ENCODE measurements at regions not wholly inside any gene's neighbourhood (a gene's known extent, or its start where the extent isn't known, plus 50 kb on each side); places are given as distances from the start of the nearest gene placed in this dataset.

DNA sequence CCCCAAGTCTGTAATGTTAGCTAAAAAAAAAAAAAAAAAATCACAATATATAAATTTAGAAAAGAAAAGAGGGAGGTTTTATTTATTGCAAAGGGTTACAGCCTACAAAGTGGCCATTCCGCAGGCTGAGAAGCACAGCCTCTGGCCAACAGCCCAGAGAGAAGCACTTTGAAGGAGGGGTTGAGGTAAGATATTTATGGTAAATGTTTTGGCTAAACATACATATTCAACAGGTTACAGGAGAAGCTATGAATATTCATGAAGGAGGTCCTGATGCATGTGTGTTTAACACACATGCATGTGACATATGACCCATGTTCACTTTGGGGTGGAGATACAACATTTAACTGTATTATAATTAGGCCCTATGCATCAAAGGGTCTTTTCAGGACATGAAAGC lies 158.5 kb downstream of the TMEM114 start:
- H3K4me1 Mint-ChIP-seq (ENCODE audit: low read depth) = peaks cover 7% of the 10 kb centered on the region
- no peak overlapping the region for H3K4me3 Mint-ChIP-seq (ENCODE audit: low read depth)
- no peaks in the 10 kb centered on the region for H3K36me3 Mint-ChIP-seq (ENCODE audit: insufficient read depth)
- TF ChIP-seq, protein P1, sequence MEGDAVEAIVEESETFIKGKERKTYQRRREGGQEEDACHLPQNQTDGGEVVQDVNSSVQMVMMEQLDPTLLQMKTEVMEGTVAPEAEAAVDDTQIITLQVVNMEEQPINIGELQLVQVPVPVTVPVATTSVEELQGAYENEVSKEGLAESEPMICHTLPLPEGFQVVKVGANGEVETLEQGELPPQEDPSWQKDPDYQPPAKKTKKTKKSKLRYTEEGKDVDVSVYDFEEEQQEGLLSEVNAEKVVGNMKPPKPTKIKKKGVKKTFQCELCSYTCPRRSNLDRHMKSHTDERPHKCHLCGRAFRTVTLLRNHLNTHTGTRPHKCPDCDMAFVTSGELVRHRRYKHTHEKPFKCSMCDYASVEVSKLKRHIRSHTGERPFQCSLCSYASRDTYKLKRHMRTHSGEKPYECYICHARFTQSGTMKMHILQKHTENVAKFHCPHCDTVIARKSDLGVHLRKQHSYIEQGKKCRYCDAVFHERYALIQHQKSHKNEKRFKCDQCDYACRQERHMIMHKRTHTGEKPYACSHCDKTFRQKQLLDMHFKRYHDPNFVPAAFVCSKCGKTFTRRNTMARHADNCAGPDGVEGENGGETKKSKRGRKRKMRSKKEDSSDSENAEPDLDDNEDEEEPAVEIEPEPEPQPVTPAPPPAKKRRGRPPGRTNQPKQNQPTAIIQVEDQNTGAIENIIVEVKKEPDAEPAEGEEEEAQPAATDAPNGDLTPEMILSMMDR (IDR thresholded peaks at IDR 0.05; ENCODE audit: unreplicated experiment) = no peak
- H3K9me3 Mint-ChIP-seq (ENCODE audit: low read depth) = peaks cover 3% of the 10 kb centered on the region
- no peak overlapping the region for H3K27ac Mint-ChIP-seq
- DNase-seq (ENCODE audit: low spot score, unreplicated experiment) = no peak
- peaks cover 9% of the 10 kb centered on the region for H3K27me3 Mint-ChIP-seq

DNA sequence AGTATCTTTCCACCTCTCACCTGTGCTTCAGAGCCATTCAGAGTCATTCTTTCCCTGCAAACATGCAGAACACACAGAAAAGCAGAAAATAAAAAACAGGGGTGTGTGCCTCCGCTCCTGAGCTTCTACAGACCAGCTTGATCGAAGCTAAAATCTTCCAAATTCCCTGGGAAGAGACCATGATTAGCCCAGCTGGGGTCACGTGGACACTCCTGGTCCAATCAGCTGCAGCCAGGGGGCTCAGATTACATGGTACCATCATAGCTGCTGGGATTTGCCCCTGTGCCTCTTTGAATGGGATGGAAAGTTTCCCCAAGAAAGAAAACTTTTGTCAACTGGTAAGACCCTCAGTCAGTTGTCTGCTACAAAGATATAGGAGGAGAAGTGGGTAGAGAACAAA lies 159.9 kb downstream of the TMEM114 start:
- no peak overlapping the region for H3K4me3 Mint-ChIP-seq (ENCODE audit: low read depth)
- peaks cover 7% of the 10 kb centered on the region for H3K4me1 Mint-ChIP-seq (ENCODE audit: low read depth)
- no peaks in the 10 kb centered on the region for H3K36me3 Mint-ChIP-seq (ENCODE audit: insufficient read depth)

DNA sequence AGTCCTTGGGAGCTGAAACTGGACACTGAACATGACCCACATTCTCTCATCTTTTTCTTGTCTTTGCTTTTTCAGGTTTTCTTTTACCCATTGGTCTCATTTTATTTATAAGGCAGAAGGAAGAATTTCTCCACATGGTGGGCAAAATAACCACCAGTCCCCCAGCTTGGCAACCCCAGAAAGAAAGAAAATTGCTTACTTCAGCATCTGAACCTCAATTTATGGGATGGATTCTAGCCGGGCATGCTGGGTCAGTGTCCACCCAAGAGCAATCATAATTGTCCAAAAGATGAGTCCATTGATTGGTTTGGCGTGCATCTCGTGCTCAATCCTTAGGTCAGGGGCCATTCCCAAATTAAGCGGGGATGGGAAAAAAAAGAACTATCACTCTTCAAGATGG lies 163.7 kb downstream of the TMEM114 start:
- H3K9me3 Mint-ChIP-seq (ENCODE audit: low read depth) = peaks cover 6% of the 10 kb centered on the region
- DNase-seq (ENCODE audit: low spot score, unreplicated experiment) = no peak

More for the DNA sequence above, 159.9 kb downstream of the TMEM114 start:
- Mint-ChIP-seq H3K9me3 (ENCODE audit: low read depth) (peaks cover 6% of the 10 kb centered on the region), H3K27me3 (peaks cover 8% of the 10 kb centered on the region), H3K27ac (no peak overlapping the region)
- TF ChIP-seq, protein P1 (IDR thresholded peaks at IDR 0.05; ENCODE audit: unreplicated experiment) = no peak
- DNase-seq (ENCODE audit: low spot score, unreplicated experiment) = no peak

DNA sequence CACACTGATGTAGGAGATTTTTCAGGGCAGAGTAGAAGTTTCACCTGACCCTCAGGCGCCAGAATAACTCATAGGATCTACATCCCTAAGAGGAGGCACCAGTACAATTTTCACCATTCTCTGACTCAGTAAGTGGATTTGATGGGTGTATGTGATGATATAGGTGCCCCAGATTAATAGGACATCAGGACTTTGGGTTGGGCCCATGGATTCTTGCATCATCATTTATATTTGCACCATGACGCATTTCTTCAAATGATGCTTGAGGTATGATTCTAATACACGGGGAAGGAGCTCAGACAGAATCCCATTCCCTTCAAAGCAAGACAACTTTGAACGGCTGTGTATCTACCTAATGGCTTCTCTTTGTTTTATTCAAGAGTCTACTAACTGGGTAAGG lies 173.2 kb downstream of the TMEM114 start:
- DNase-seq (ENCODE audit: low spot score, unreplicated experiment) = no peak
- peaks cover 9% of the 10 kb centered on the region for H3K27me3 Mint-ChIP-seq
- H3K4me1 Mint-ChIP-seq (ENCODE audit: low read depth) = no peaks in the 10 kb centered on the region
- H3K4me3 Mint-ChIP-seq (ENCODE audit: low read depth) = no peak overlapping the region
- no peaks in the 10 kb centered on the region for H3K36me3 Mint-ChIP-seq (ENCODE audit: insufficient read depth)
- TF ChIP-seq, protein P1 (IDR thresholded peaks at IDR 0.05; ENCODE audit: unreplicated experiment) = no peak
- H3K27ac Mint-ChIP-seq = no peak overlapping the region
- no peaks in the 10 kb centered on the region for H3K9me3 Mint-ChIP-seq (ENCODE audit: low read depth)

More for the DNA sequence above, 163.7 kb downstream of the TMEM114 start:
- H3K36me3 Mint-ChIP-seq (ENCODE audit: insufficient read depth) = no peaks in the 10 kb centered on the region
- peaks cover 2% of the 10 kb centered on the region for H3K27me3 Mint-ChIP-seq
- no peak overlapping the region for H3K27ac Mint-ChIP-seq
- TF ChIP-seq, protein P1 (IDR thresholded peaks at IDR 0.05; ENCODE audit: unreplicated experiment) = no peak
- no peak overlapping the region for H3K4me3 Mint-ChIP-seq (ENCODE audit: low read depth)
- H3K4me1 Mint-ChIP-seq (ENCODE audit: low read depth) = peaks cover 5% of the 10 kb centered on the region

DNA sequence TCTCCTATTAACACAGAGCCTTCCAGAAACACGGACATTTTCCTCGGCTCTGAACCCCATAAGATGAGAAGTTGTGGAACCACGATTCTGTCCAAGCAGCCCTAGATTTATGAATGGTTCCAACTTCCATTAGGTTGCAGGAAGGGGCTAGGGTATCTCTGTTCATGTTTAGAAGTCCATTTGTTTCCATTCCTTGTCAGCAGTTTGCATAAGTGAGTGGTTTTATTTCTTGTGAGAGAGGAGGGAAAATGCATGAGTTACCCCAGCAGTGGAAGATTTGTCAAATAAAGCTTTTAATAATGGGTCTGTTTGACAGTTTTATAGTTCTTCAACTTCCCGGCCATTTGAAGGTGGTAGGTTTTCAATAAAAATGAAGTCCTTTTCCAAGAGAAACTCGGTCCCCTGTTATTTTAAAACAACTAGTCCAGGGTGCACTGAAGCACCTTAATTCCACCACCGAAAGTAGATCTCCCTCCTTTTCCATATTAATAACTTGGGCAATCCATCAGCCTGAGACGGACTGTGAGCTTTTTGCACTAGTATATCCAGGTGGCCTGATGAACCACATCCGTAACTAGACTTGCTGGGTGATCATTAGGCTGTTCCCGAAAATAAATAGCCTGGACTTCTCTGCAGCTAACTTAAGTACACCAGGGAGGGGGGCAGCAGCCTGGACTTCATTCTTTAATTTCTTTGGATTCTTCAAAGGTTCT lies 181.3 kb downstream of the TMEM114 start:
- Mint-ChIP-seq H3K27ac (no peak overlapping the region), H3K9me3 (ENCODE audit: low read depth) (no peaks in the 10 kb centered on the region), H3K4me1 (ENCODE audit: low read depth) (peaks cover 7% of the 10 kb centered on the region), H3K36me3 (ENCODE audit: insufficient read depth) (no peaks in the 10 kb centered on the region), H3K4me3 (ENCODE audit: low read depth) (no peak overlapping the region), H3K27me3 (peaks cover 7% of the 10 kb centered on the region)
- TF ChIP-seq, protein P1 (IDR thresholded peaks at IDR 0.05; ENCODE audit: unreplicated experiment) = no peak
- DNase-seq (ENCODE audit: low spot score, unreplicated experiment) = no peak
